MM.1S (cell line): ENCODE measurements at regions not wholly inside any gene's neighbourhood (a gene's known extent, or its start where the extent isn't known, plus 50 kb on each side); places are given as distances from the start of the nearest gene placed in this dataset.

Source experiments
- DNase-seq: peaks from one replicate; pipeline ENCODE4 v3.0.0-alpha.2; 2015
- H2AFZ ChIP-seq: fragments of 300-600 bp; sonication (generic); 2 replicates; pipeline ENCODE4 v1.6.0; 2016; ENCODE audit warnings: antibody characterized with exemption, low read length
- H3F3A ChIP-seq: fragments of 300-600 bp; sonication (generic); 2 replicates; pipeline ENCODE4 v1.6.1; 2016; ENCODE audit warnings: mild to moderate bottlenecking, antibody characterized with exemption, low read length, moderate library complexity, mixed read lengths; ENCODE audit not compliant: insufficient read depth
- H3K27ac ChIP-seq: fragments of 300-600 bp; sonication (generic); 2 replicates; pipeline ENCODE4 v1.5.1; 2016; ENCODE audit warnings: mild to moderate bottlenecking, low read length
- H3K27me3 ChIP-seq: fragments of 300-600 bp; sonication (generic); replicated peaks from 2 replicates; pipeline ENCODE4 v1.6.0; 2016; ENCODE audit warnings: low read length; ENCODE audit not compliant: insufficient read depth
- H3K36me3 ChIP-seq: fragments of 300-600 bp; sonication (generic); replicated peaks from 2 replicates; pipeline ENCODE4 v1.6.1; 2016; ENCODE audit warnings: mild to moderate bottlenecking, low read length, mixed read lengths; ENCODE audit not compliant: insufficient read depth
- H3K4me1 ChIP-seq: fragments of 300-600 bp; sonication (generic); 2 replicates; pipeline ENCODE4 v1.6.1; 2016; ENCODE audit warnings: low read length, mixed read lengths
- H3K4me2 ChIP-seq: fragments of 300-600 bp; sonication (generic); 2 replicates; pipeline ENCODE4 v1.6.0; 2016; ENCODE audit warnings: low read depth, low read length
- H3K4me3 ChIP-seq: fragments of 300-600 bp; sonication (generic); 2 replicates; pipeline ENCODE4 v1.5.1; 2016; ENCODE audit warnings: low read length, mixed read lengths
- H3K79me2 ChIP-seq: fragments of 300-600 bp; sonication (generic); 2 replicates; pipeline ENCODE4 v1.6.1; 2016; ENCODE audit warnings: mixed run types, low read length, mixed read lengths
- H3K9ac ChIP-seq: fragments of 300-600 bp; sonication (generic); 2 replicates; pipeline ENCODE4 v1.6.1; 2016; ENCODE audit warnings: low read length, mixed read lengths
- H3K9me2 ChIP-seq: fragments of 300-600 bp; sonication (generic); replicated peaks from 2 replicates; pipeline ENCODE4 v1.6.1; 2016; ENCODE audit warnings: mild to moderate bottlenecking, low read length, mixed read lengths; ENCODE audit not compliant: insufficient read depth
- H3K9me3 ChIP-seq: fragments of 300-600 bp; sonication (generic); replicated peaks from 2 replicates; pipeline ENCODE4 v1.6.1; 2016; ENCODE audit warnings: mild to moderate bottlenecking, low read length, mixed read lengths; ENCODE audit not compliant: insufficient read depth
- H4K20me1 ChIP-seq: fragments of 300-600 bp; sonication (generic); 2 replicates; pipeline ENCODE4 v1.6.1; 2016; ENCODE audit warnings: mild to moderate bottlenecking, low read length, moderate library complexity, mixed read lengths; ENCODE audit not compliant: insufficient read depth
- EZH2 ChIP-seq: fragments of 300-600 bp; sonication (generic); optimal IDR thresholded peaks from 2 replicates; pipeline ENCODE3; 2017; ENCODE audit warnings: low read depth, mild to moderate bottlenecking, antibody characterized with exemption, low read length, mixed read lengths
- EZH2phosphoT487 ChIP-seq: fragments of 300-600 bp; sonication (generic); IDR thresholded peaks from 2 replicates; pipeline ENCODE4 v1.6.1; 2018; ENCODE audit warnings: antibody characterized with exemption, low read length
- TF ChIP-seq, protein P1 (sequence below): fragments of 300-600 bp; sonication (generic); IDR thresholded peaks from 2 replicates; pipeline ENCODE4 v1.5.1; 2016; ENCODE audit warnings: antibody characterized with exemption, low read length, mixed read lengths

- Histone ChIP-seq H2AFZ (no peak overlapping the region), H3K27me3 (no peaks in the 10 kb centered on the region), H3K4me3 (no peak overlapping the region), H3K36me3 (no peaks in the 10 kb centered on the region), H3K27ac (no peak overlapping the region), H3K4me2 (no peak overlapping the region), H3K9ac (no peak overlapping the region), H3K9me2 (no peaks in the 10 kb centered on the region; the same call in 1 of the 2 replicates), H3K79me2 (no peaks in the 10 kb centered on the region), H3K9me3 (no peaks in the 10 kb centered on the region), H3F3A (no peaks in the 10 kb centered on the region), H3K4me1 (no peaks in the 10 kb centered on the region), H4K20me1 (no peaks in the 10 kb centered on the region)
- TF ChIP-seq, protein P1, sequence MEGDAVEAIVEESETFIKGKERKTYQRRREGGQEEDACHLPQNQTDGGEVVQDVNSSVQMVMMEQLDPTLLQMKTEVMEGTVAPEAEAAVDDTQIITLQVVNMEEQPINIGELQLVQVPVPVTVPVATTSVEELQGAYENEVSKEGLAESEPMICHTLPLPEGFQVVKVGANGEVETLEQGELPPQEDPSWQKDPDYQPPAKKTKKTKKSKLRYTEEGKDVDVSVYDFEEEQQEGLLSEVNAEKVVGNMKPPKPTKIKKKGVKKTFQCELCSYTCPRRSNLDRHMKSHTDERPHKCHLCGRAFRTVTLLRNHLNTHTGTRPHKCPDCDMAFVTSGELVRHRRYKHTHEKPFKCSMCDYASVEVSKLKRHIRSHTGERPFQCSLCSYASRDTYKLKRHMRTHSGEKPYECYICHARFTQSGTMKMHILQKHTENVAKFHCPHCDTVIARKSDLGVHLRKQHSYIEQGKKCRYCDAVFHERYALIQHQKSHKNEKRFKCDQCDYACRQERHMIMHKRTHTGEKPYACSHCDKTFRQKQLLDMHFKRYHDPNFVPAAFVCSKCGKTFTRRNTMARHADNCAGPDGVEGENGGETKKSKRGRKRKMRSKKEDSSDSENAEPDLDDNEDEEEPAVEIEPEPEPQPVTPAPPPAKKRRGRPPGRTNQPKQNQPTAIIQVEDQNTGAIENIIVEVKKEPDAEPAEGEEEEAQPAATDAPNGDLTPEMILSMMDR = no peak
- TF ChIP-seq EZH2 (no peak), EZH2phosphoT487 (no peak)
- DNase-seq = no peak
These were observed 492.0 kb upstream of the KIF2B start for GRCh38 chr17:53330756-53331155.

DNA sequence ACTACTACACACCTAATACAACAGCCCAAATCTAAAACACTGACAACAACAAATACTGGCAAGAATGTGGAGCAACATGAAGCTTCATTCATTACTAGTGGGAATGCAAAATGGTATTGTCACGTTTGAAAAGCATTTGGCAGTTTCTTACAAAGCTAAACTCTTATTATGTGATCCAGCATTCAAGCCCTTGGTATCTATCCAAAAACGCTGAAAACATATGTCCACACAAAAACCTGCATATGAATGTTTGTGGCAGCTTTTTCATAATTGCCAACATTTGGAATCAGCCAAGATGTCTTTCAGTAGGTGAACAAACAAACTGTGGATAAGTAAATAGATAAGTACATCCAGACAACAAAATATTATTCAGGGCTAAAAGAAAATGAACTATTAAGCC, 501.1 kb upstream of the KIF2B start:
- Histone ChIP-seq H4K20me1 (no peaks in the 10 kb centered on the region), H3K4me2 (no peak overlapping the region), H3K9me2 (no peaks in the 10 kb centered on the region), H3K27ac (no peak overlapping the region), H3K79me2 (no peaks in the 10 kb centered on the region), H3K4me1 (no peaks in the 10 kb centered on the region), H2AFZ (no peak overlapping the region), H3K36me3 (no peaks in the 10 kb centered on the region), H3F3A (no peaks in the 10 kb centered on the region), H3K9ac (no peak overlapping the region), H3K4me3 (no peak overlapping the region), H3K27me3 (no peaks in the 10 kb centered on the region), H3K9me3 (no peaks in the 10 kb centered on the region)
- TF ChIP-seq EZH2 (no peak), EZH2phosphoT487 (no peak)
- TF ChIP-seq, protein P1 = no peak
- DNase-seq = no peak

GRCh38 chr17:53319947-53320346, 502.8 kb upstream of the KIF2B start:
- TF ChIP-seq, protein P1 = no peak
- TF ChIP-seq EZH2phosphoT487 = no peak
- TF ChIP-seq EZH2 = no peak
- H3K9me3 ChIP-seq = no peaks in the 10 kb centered on the region
- no peak overlapping the region for H3K27ac ChIP-seq
- H4K20me1 ChIP-seq = no peaks in the 10 kb centered on the region
- H3K4me3 ChIP-seq = no peak overlapping the region
- H3K4me1 ChIP-seq = no peaks in the 10 kb centered on the region
- no peaks in the 10 kb centered on the region for H3K9me2 ChIP-seq
- no peak overlapping the region for H3K9ac ChIP-seq
- no peak overlapping the region for H2AFZ ChIP-seq
- H3F3A ChIP-seq = no peaks in the 10 kb centered on the region
- H3K27me3 ChIP-seq = no peaks in the 10 kb centered on the region
- no peaks in the 10 kb centered on the region for H3K79me2 ChIP-seq
- no peak for DNase-seq
- H3K4me2 ChIP-seq = no peak overlapping the region
- H3K36me3 ChIP-seq = no peaks in the 10 kb centered on the region
